Trophoblast cell (in vitro differentiated cells and primary cell): ENCODE measurements at regions not wholly inside any gene's neighbourhood (a gene's known extent, or its start where the extent isn't known, plus 50 kb on each side); places are given as distances from the start of the nearest gene placed in this dataset.

ENCODE experiments used
- DNase-seq, 2 donors: peaks; one replicate each; pipeline ENCODE4 v3.0.0-alpha.2; 2016
- H2AFZ ChIP-seq: 2 replicates; pipeline ENCODE4 v1.6.1; 2013; ENCODE audit warnings: low read length, moderate library complexity, mild to moderate bottlenecking; ENCODE audit not compliant: insufficient read depth, poor library complexity
- H2AK5ac ChIP-seq: 2 replicates; pipeline ENCODE4 v1.6.1; 2013; ENCODE audit warnings: mild to moderate bottlenecking, low read length
- H2BK120ac ChIP-seq: 2 replicates; pipeline ENCODE4 v1.6.1; 2013; ENCODE audit warnings: low read length, mild to moderate bottlenecking, moderate library complexity; ENCODE audit not compliant: insufficient read depth, poor library complexity
- H2BK12ac ChIP-seq: 2 replicates; pipeline ENCODE4 v1.6.1; 2013; ENCODE audit warnings: mild to moderate bottlenecking, low read length, moderate library complexity
- H2BK5ac ChIP-seq: 2 replicates; pipeline ENCODE4 v1.6.1; 2013; ENCODE audit warnings: low read length, low read depth, moderate library complexity, mild to moderate bottlenecking; ENCODE audit not compliant: poor library complexity
- H3K14ac ChIP-seq: 2 replicates; pipeline ENCODE4 v1.6.1; 2013; ENCODE audit warnings: mild to moderate bottlenecking, low read length
- H3K18ac ChIP-seq: 2 replicates; pipeline ENCODE4 v1.6.1; 2013; ENCODE audit warnings: mild to moderate bottlenecking, low read length
- H3K23ac ChIP-seq: 2 replicates; pipeline ENCODE4 v1.6.1; 2013; ENCODE audit warnings: low read length
- H3K27ac ChIP-seq: 2 replicates; pipeline ENCODE4 v1.5.1; 2013; ENCODE audit warnings: low read depth, mild to moderate bottlenecking, inconsistent platforms, low read length, moderate library complexity
- H3K27me3 ChIP-seq: 2 replicates; pipeline ENCODE4 v1.6.1; 2013; ENCODE audit warnings: inconsistent platforms, mild to moderate bottlenecking, low read length, moderate library complexity; ENCODE audit not compliant: insufficient read depth
- H3K36me3 ChIP-seq, 2 experiments: 1 replicate in 1 of 2; 2 replicates in 1 of 2; pipeline ENCODE4 v1.6.1; 2013; ENCODE audit warnings: low read length in 2 of 2, mild to moderate bottlenecking in 2 of 2, moderate library complexity in 1 of 2; ENCODE audit not compliant: insufficient read depth in 2 of 2, control insufficient read depth in 1 of 2
- H3K4ac ChIP-seq: 2 replicates; pipeline ENCODE4 v1.6.1; 2013; ENCODE audit warnings: low read depth, mild to moderate bottlenecking, low read length, moderate library complexity
- H3K4me1 ChIP-seq, 2 experiments: 1 replicate in 1 of 2; 2 replicates in 1 of 2; pipeline ENCODE4 v1.6.1; 2013; ENCODE audit warnings: low read length in 2 of 2, mild to moderate bottlenecking in 2 of 2, moderate library complexity in 1 of 2; ENCODE audit not compliant: insufficient read depth in 2 of 2, control insufficient read depth in 1 of 2
- H3K4me2 ChIP-seq: 2 replicates; pipeline ENCODE4 v1.6.1; 2013; ENCODE audit warnings: inconsistent platforms, mild to moderate bottlenecking, low read length, moderate library complexity
- H3K4me3 ChIP-seq: 2 replicates; pipeline ENCODE4 v1.5.1; 2013; ENCODE audit warnings: mild to moderate bottlenecking, low read depth, low read length, inconsistent platforms
- H3K79me1 ChIP-seq: one replicate; pipeline ENCODE4 v1.6.1; 2013; ENCODE audit warnings: low read length
- H3K79me2 ChIP-seq: 2 replicates; pipeline ENCODE4 v1.6.1; 2013; ENCODE audit warnings: low read length, mild to moderate bottlenecking; ENCODE audit not compliant: control insufficient read depth, insufficient read depth, poor library complexity
- H3K9ac ChIP-seq: 2 replicates; pipeline ENCODE4 v1.6.1; 2013; ENCODE audit warnings: mild to moderate bottlenecking, low read length
- H3K9me3 ChIP-seq: 2 replicates; pipeline ENCODE4 v1.6.1; 2013; ENCODE audit warnings: low read depth, mild to moderate bottlenecking, control low read depth, inconsistent platforms, low read length; ENCODE audit not compliant: insufficient read depth
- H4K12ac ChIP-seq: 2 replicates; pipeline ENCODE4 v1.6.1; 2013; ENCODE audit warnings: low read depth, mild to moderate bottlenecking, low read length, moderate library complexity
- H4K8ac ChIP-seq: 2 replicates; pipeline ENCODE4 v1.6.1; 2013; ENCODE audit warnings: low read depth, mild to moderate bottlenecking, low read length, moderate library complexity
- H4K91ac ChIP-seq: one replicate; pipeline ENCODE4 v1.6.1; 2013; ENCODE audit warnings: low read depth, mild to moderate bottlenecking, low read length, moderate library complexity
- WGBS: extraction: QIAGEN DNeasy Blood & Tissue Kit; methylation state at CpG from one replicate; pipeline ENCODE4 v1.1.7; 2013; ENCODE audit warnings: missing lambda C conversion rate; ENCODE audit not compliant: insufficient read length, insufficient coverage; ENCODE audit errors: extremely low coverage; 5-methylcytosine and 5-hydroxymethylcytosine counted together

- no peaks in the 10 kb centered on the region for H3K36me3 ChIP-seq
- no peak overlapping the region for H4K8ac ChIP-seq
- no peak overlapping the region for H3K14ac ChIP-seq
- H3K27me3 ChIP-seq = no peaks in the 10 kb centered on the region
- H2AK5ac ChIP-seq = no peak overlapping the region
- DNase-seq = no peak
- H3K4me3 ChIP-seq = no peak overlapping the region
- no peak overlapping the region for H3K27ac ChIP-seq
- no peaks in the 10 kb centered on the region for H3K4me1 ChIP-seq
- H2BK5ac ChIP-seq = no peak overlapping the region
- H4K12ac ChIP-seq = no peak overlapping the region
- H3K79me1 ChIP-seq = no peaks in the 10 kb centered on the region
- H3K79me2 ChIP-seq = no peaks in the 10 kb centered on the region
- H2BK12ac ChIP-seq = no peak overlapping the region
- H4K91ac ChIP-seq = no peak overlapping the region
- H2BK120ac ChIP-seq = no peak overlapping the region
- no peak overlapping the region for H3K18ac ChIP-seq
- no peak overlapping the region for H3K4ac ChIP-seq
- no peak overlapping the region for H3K23ac ChIP-seq
- no peaks in the 10 kb centered on the region for H3K9me3 ChIP-seq
- H3K9ac ChIP-seq = no peak overlapping the region
- no peak overlapping the region for H3K4me2 ChIP-seq
- no peak overlapping the region for H2AFZ ChIP-seq
- WGBS = no CpG with 5 or more reads among the region's 4 CpGs
Measured at GRCh38 chr4:124526769-124527168, 185.8 kb downstream of the ANKRD50 start.

GRCh38 chr4:124527364-124527763 is 185.2 kb downstream of the ANKRD50 start:
- Histone ChIP-seq H4K12ac (no peak overlapping the region), H2BK5ac (no peak overlapping the region), H2AFZ (no peak overlapping the region), H3K4ac (no peak overlapping the region), H3K27me3 (no peaks in the 10 kb centered on the region), H3K4me1 (no peaks in the 10 kb centered on the region), H3K36me3 (no peaks in the 10 kb centered on the region), H3K23ac (no peak overlapping the region), H3K9me3 (no peaks in the 10 kb centered on the region), H3K18ac (no peak overlapping the region), H2BK120ac (no peak overlapping the region), H3K79me2 (no peaks in the 10 kb centered on the region), H3K4me3 (no peak overlapping the region), H3K27ac (no peak overlapping the region), H3K14ac (no peak overlapping the region), H2BK12ac (no peak overlapping the region), H3K9ac (no peak overlapping the region), H4K91ac (no peak overlapping the region), H4K8ac (no peak overlapping the region), H3K4me2 (no peak overlapping the region), H3K79me1 (no peaks in the 10 kb centered on the region), H2AK5ac (no peak overlapping the region)
- no peak for DNase-seq
- no CpG with 5 or more reads among the region's 3 CpGs for WGBS

GRCh38 chr4:124529131-124529530 is 183.4 kb downstream of the ANKRD50 start:
- no peak overlapping the region for H3K18ac ChIP-seq
- H3K4ac ChIP-seq = no peak overlapping the region
- no peak overlapping the region for H3K9ac ChIP-seq
- no peak overlapping the region for H4K8ac ChIP-seq
- H4K12ac ChIP-seq = no peak overlapping the region
- no peaks in the 10 kb centered on the region for H3K4me1 ChIP-seq
- no peak overlapping the region for H2AK5ac ChIP-seq
- no peak overlapping the region for H3K27ac ChIP-seq
- no peaks in the 10 kb centered on the region for H3K36me3 ChIP-seq
- H2BK5ac ChIP-seq = no peak overlapping the region
- H2BK120ac ChIP-seq = no peak overlapping the region
- H4K91ac ChIP-seq = no peak overlapping the region
- no CpG with 5 or more reads among the region's 1 CpG for WGBS
- no peak for DNase-seq
- no peaks in the 10 kb centered on the region for H3K79me2 ChIP-seq
- no peak overlapping the region for H2BK12ac ChIP-seq
- H3K9me3 ChIP-seq = no peaks in the 10 kb centered on the region
- no peak overlapping the region for H3K4me2 ChIP-seq
- no peak overlapping the region for H3K14ac ChIP-seq
- no peaks in the 10 kb centered on the region for H3K27me3 ChIP-seq
- H3K23ac ChIP-seq = no peak overlapping the region
- H3K4me3 ChIP-seq = no peak overlapping the region
- no peaks in the 10 kb centered on the region for H3K79me1 ChIP-seq
- H2AFZ ChIP-seq = no peak overlapping the region

GRCh38 chr4:124530464-124531077 is 182.0 kb downstream of the ANKRD50 start:
- H4K91ac ChIP-seq = no peak overlapping the region
- H3K27ac ChIP-seq = no peak overlapping the region
- H4K8ac ChIP-seq = no peak overlapping the region
- no peak overlapping the region for H3K18ac ChIP-seq
- no peaks in the 10 kb centered on the region for H3K79me2 ChIP-seq
- H3K9me3 ChIP-seq = no peaks in the 10 kb centered on the region
- H2BK5ac ChIP-seq = no peak overlapping the region
- no peak overlapping the region for H3K4me2 ChIP-seq
- no peak overlapping the region for H2BK12ac ChIP-seq
- DNase-seq = peak in 1 of 2 donors; percentile 58
- H2BK120ac ChIP-seq = no peak overlapping the region
- H3K4me3 ChIP-seq = no peak overlapping the region
- H3K27me3 ChIP-seq = no peaks in the 10 kb centered on the region
- no peak overlapping the region for H4K12ac ChIP-seq
- no peak overlapping the region for H2AFZ ChIP-seq
- no CpG with 5 or more reads among the region's 5 CpGs for WGBS
- H3K36me3 ChIP-seq = no peaks in the 10 kb centered on the region
- no peak overlapping the region for H3K14ac ChIP-seq
- H3K79me1 ChIP-seq = no peaks in the 10 kb centered on the region
- no peak overlapping the region for H3K4ac ChIP-seq
- H3K4me1 ChIP-seq = no peaks in the 10 kb centered on the region
- H3K9ac ChIP-seq = no peak overlapping the region
- H3K23ac ChIP-seq = no peak overlapping the region
- H2AK5ac ChIP-seq = no peak overlapping the region
